MM.1S (cell line): ENCODE measurements at regions not wholly inside any gene's neighbourhood (a gene's known extent, or its start where the extent isn't known, plus 50 kb on each side); places are given as distances from the start of the nearest gene placed in this dataset.

ENCODE experiments used
- EZH2 ChIP-seq: fragments of 300-600 bp; sonication (generic); optimal IDR thresholded peaks from 2 replicates; pipeline ENCODE3; 2017; ENCODE audit warnings: low read depth, mild to moderate bottlenecking, antibody characterized with exemption, low read length, mixed read lengths
- EZH2phosphoT487 ChIP-seq: fragments of 300-600 bp; sonication (generic); IDR thresholded peaks from 2 replicates; pipeline ENCODE4 v1.6.1; 2018; ENCODE audit warnings: antibody characterized with exemption, low read length
- TF ChIP-seq, protein P1 (sequence below): fragments of 300-600 bp; sonication (generic); IDR thresholded peaks from 2 replicates; pipeline ENCODE4 v1.5.1; 2016; ENCODE audit warnings: antibody characterized with exemption, low read length, mixed read lengths

DNA sequence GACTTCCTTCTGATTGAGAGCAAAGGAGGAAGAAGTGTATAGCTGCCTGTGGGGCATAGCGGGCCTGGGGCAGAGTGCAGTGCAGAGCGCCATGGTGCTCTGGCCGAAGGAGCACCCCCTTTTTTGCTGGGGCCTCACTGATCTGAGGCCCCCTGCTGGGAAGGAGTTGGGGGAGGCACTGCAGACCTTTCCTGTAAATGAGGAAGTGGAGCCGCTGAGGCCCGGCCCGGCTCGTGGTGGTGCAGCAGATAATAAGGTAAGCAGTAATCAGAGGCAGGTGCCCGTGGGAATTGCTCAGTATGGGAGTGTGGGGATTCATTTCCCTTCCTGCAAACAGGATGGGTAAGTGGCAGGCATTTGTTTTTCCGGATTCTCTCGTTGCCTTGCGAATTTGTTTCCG, 373.7 kb upstream of the MKI67 start:
- TF ChIP-seq, protein P1, sequence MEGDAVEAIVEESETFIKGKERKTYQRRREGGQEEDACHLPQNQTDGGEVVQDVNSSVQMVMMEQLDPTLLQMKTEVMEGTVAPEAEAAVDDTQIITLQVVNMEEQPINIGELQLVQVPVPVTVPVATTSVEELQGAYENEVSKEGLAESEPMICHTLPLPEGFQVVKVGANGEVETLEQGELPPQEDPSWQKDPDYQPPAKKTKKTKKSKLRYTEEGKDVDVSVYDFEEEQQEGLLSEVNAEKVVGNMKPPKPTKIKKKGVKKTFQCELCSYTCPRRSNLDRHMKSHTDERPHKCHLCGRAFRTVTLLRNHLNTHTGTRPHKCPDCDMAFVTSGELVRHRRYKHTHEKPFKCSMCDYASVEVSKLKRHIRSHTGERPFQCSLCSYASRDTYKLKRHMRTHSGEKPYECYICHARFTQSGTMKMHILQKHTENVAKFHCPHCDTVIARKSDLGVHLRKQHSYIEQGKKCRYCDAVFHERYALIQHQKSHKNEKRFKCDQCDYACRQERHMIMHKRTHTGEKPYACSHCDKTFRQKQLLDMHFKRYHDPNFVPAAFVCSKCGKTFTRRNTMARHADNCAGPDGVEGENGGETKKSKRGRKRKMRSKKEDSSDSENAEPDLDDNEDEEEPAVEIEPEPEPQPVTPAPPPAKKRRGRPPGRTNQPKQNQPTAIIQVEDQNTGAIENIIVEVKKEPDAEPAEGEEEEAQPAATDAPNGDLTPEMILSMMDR, result no peak
- no peak for TF ChIP-seq EZH2
- no peak for TF ChIP-seq EZH2phosphoT487
